Upper lobe of left lung (tissue), 6 donors: ENCODE measurements at regions not wholly inside any gene's neighbourhood (a gene's known extent, or its start where the extent isn't known, plus 50 kb on each side); places are given as distances from the start of the nearest gene placed in this dataset.
A peak's percentile ranks its signal among the peaks of the same experiment; 100 is the strongest.

ENCODE experiments used
- ATAC-seq, 2 donors: fragments of 200-7000 bp; cut with Tn5 transposase; one replicate each; pipeline ENCODE4 v1.9.1; 2022; ENCODE audit warnings: mild to moderate bottlenecking in 2 of 2, moderate library complexity in 2 of 2; ENCODE audit not compliant: low FRiP score in 2 of 2
- DNase-seq, 2 donors: peaks; one replicate each; pipeline ENCODE4 v3.0.0-alpha.2; 2019 to 2020
- H3K27ac ChIP-seq, 4 donors: fragments of 200-600 bp; sonication (generic); one replicate each; pipeline ENCODE4 v1.5.1; 2016 to 2019
- H3K27me3 ChIP-seq, 4 donors: fragments of 200-600 bp; sonication (generic); one replicate each; pipeline ENCODE4 v1.5.1; 2017 to 2019
- H3K36me3 ChIP-seq, 4 donors: fragments of 200-600 bp; sonication (generic); one replicate each; pipeline ENCODE4 v1.5.1; 2016 to 2019
- H3K4me1 ChIP-seq, 4 donors: fragments of 200-600 bp; sonication (generic); one replicate each; pipeline ENCODE4 v1.5.1; 2018 to 2019
- H3K4me3 ChIP-seq, 4 donors: fragments of 200-600 bp; sonication (generic); one replicate each; pipeline ENCODE4 v1.5.1; 2017 to 2019; ENCODE audit warnings: mild to moderate bottlenecking in 2 of 4, moderate library complexity in 1 of 4
- H3K9me3 ChIP-seq, 4 donors: fragments of 200-600 bp; sonication (generic); one replicate each; pipeline ENCODE4 v1.5.1; 2018 to 2019
- EP300 ChIP-seq, 4 donors: sonication (generic); formaldehyde crosslinking; IDR thresholded peaks; one replicate each; pipeline ENCODE4 v1.5.1; 2017; ENCODE audit warnings: antibody characterized with exemption in 4 of 4, control low read depth in 2 of 4
- POLR2A ChIP-seq, 4 donors: fragments of 450-650 bp; IDR thresholded peaks; one replicate each; pipeline ENCODE4 v1.5.1; 2016 to 2017; ENCODE audit warnings: antibody characterized with exemption in 4 of 4, mild to moderate bottlenecking in 2 of 4
- POLR2AphosphoS5 ChIP-seq, 2 donors: sonication (generic); formaldehyde crosslinking; IDR thresholded peaks; one replicate each; pipeline ENCODE4 v1.5.1; 2017; ENCODE audit warnings: antibody characterized with exemption in 2 of 2
- WGBS, 2 donors: methylation state at CpG; one replicate each; pipeline ENCODE4 v1.1.5; 2017 to 2018; 5-methylcytosine and 5-hydroxymethylcytosine counted together
- TF ChIP-seq, protein P1 (sequence below), 6 experiments: fragments of 450-650 bp in 4 of 6; fragments of 200-600 bp in 2 of 6; sonication (generic) in 2 of 6; IDR thresholded peaks; one replicate each; pipeline ENCODE4 v1.5.1; 2016 to 2019; ENCODE audit warnings: antibody characterized with exemption in 6 of 6
- donor health status: DM: no; HTN: no; CAD: no; lungs with moderate emphysema.
- donor health status: DM: no; HTN: yes; CAD: no; lungs with severe emphysema.

DNA sequence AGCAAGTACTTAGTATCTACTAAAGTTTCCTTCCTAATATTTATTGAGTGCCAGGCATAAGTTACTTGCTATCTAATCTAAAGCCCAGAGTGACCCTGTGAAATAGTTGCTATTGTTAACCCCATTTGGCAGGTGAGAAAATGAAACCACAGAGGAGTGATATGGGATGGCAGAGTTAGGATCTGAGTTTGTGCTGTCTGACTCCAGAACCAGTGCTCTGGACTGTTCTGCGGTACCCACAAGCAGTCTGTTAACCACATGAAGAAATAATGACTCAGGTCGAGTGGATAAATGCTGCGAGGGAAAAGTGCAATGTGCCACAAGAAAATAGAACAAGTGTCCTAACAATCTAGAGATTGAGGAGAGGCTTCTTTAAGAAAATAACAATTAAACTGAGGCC lies 60.7 kb upstream of the GZMB start:
- H3K9me3 ChIP-seq, result no peaks in the 10 kb centered on the region
- TF ChIP-seq, protein P1, sequence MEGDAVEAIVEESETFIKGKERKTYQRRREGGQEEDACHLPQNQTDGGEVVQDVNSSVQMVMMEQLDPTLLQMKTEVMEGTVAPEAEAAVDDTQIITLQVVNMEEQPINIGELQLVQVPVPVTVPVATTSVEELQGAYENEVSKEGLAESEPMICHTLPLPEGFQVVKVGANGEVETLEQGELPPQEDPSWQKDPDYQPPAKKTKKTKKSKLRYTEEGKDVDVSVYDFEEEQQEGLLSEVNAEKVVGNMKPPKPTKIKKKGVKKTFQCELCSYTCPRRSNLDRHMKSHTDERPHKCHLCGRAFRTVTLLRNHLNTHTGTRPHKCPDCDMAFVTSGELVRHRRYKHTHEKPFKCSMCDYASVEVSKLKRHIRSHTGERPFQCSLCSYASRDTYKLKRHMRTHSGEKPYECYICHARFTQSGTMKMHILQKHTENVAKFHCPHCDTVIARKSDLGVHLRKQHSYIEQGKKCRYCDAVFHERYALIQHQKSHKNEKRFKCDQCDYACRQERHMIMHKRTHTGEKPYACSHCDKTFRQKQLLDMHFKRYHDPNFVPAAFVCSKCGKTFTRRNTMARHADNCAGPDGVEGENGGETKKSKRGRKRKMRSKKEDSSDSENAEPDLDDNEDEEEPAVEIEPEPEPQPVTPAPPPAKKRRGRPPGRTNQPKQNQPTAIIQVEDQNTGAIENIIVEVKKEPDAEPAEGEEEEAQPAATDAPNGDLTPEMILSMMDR (IDR thresholded peaks at IDR 0.05), result no peak
- TF ChIP-seq POLR2A (IDR thresholded peaks at IDR 0.05), result no peak
- no peak for TF ChIP-seq EP300 (IDR thresholded peaks at IDR 0.05)
- no peak for TF ChIP-seq POLR2AphosphoS5 (IDR thresholded peaks at IDR 0.05)
- ATAC-seq, result no peak
- peak overlapping the region in 1 of 4 donors; percentile 1 for H3K27ac ChIP-seq
- H3K4me3 ChIP-seq, result no peak overlapping the region
- no peaks in the 10 kb centered on the region for H3K27me3 ChIP-seq
- 68 to 85% methylated on average over 3 of the region's 3 CpGs for WGBS, 2 donors
- H3K36me3 ChIP-seq, result no peaks in the 10 kb centered on the region
- DNase-seq, result no peak
- H3K4me1 ChIP-seq, result peaks cover 0 to 3% (median 0%) of the 10 kb centered on the region in 4 donors

DNA sequence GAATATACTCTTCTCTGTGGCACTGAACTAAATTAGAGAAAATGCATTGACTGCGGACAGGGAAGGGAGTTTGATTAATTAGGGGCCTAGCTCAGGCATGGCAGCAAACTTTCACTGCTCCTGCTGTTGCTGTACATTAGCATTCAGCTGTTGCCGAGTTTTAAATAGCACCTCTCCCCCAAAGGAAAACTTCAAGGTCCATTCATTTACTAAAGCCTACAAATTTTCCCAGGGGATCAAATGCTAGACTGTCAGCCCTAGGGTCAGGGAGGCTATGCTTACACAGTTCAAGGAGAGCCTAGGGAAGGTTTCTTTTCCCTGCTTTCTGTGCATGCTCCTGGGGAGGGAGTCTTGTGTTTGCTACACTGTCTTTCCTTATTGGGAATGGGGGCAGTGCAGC lies 60.0 kb upstream of the GZMB start:
- no peak overlapping the region for H3K4me3 ChIP-seq
- H3K9me3 ChIP-seq, result no peaks in the 10 kb centered on the region
- ATAC-seq, result no peak
- DNase-seq, result no peak
- TF ChIP-seq EP300 (IDR thresholded peaks at IDR 0.05), result no peak
- TF ChIP-seq POLR2A (IDR thresholded peaks at IDR 0.05), result no peak
- no peak for TF ChIP-seq POLR2AphosphoS5 (IDR thresholded peaks at IDR 0.05)
- TF ChIP-seq, protein P1 (IDR thresholded peaks at IDR 0.05), result no peak
- WGBS, 2 donors, result 77 to 80% methylated on average over 2 of the region's 2 CpGs
- no peaks in the 10 kb centered on the region for H3K36me3 ChIP-seq
- H3K4me1 ChIP-seq, result peaks cover 0 to 3% (median 0%) of the 10 kb centered on the region in 4 donors
- H3K27ac ChIP-seq, result no peak overlapping the region
- H3K27me3 ChIP-seq, result no peaks in the 10 kb centered on the region

DNA sequence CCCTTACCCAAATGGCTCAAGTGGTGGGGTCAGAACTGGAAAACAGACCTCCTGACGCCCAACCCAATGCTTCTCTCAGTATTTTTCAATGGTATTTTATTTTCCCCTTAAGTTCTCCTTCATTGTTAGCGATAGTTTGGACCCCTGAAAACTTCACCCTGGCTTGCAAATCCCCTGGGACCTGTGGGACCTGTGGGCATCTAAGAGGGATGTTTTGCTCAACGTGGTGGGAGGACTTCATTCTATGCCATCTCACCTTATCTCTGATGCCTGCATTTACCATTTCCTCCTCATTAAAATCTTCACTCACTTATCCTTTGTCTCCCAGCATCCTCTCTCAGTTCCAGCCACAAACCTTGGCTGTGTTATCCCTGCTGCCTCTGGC lies 59.4 kb upstream of the GZMB start:
- ATAC-seq (no peak), DNase-seq (no peak)
- TF ChIP-seq EP300 (IDR thresholded peaks at IDR 0.05) (no peak), POLR2AphosphoS5 (IDR thresholded peaks at IDR 0.05) (no peak), POLR2A (IDR thresholded peaks at IDR 0.05) (no peak)
- TF ChIP-seq, protein P1 (IDR thresholded peaks at IDR 0.05), result no peak
- H3K9me3 ChIP-seq, result no peaks in the 10 kb centered on the region
- peak overlapping the region in 1 of 4 donors; percentile 5 for H3K27ac ChIP-seq
- peaks cover 0 to 3% (median 0%) of the 10 kb centered on the region in 4 donors for H3K4me1 ChIP-seq
- WGBS, 2 donors, result 64 to 82% methylated on average over 3 of the region's 3 CpGs
- no peaks in the 10 kb centered on the region for H3K36me3 ChIP-seq
- no peak overlapping the region for H3K4me3 ChIP-seq
- no peaks in the 10 kb centered on the region for H3K27me3 ChIP-seq

DNA sequence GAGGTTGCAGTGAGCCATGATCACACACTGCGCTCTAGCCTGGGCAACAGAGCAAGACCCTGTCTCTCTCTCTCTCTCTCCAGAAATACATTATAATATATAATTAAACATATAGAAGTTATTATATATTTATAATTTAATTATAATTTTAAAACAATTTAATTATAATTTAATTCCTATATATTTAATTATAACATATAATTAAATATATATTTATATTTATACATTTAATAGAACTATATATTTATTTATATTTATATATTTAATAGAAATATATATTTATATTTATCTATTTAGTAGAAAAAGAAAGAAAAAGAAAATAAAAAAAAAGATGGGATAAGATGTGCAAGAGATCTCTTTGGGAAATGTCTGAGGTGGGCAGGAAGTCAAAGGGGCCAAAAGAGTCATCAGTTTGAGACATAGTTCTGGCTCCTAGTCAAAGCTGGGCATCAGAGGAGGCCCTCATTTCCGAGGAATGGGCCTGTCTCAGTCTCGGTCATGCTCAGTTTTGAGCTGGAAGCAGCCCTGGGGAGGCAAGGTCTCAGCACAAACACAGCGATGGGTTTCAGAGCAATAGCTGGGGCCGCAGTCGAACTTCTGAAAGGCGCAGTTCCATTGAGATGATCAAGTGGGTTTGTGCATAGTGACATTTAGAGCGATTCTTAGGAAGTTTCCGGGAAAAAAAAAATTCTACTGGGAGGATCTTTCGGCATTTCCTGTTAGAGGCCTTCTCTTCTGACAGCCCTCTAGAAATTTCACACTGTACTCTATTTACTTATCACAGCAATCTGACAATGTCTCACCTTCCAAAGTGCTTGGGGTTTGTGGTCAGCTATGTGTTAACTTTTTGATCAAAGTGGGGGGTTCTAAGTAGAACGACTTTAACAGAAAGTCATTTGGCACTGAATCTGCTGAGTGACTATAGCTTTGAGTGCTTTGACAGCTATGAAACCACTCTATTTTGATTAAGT lies 58.7 kb upstream of the GZMB start:
- TF ChIP-seq, protein P1 (IDR thresholded peaks at IDR 0.05), result no peak
- TF ChIP-seq POLR2A (IDR thresholded peaks at IDR 0.05) (no peak), POLR2AphosphoS5 (IDR thresholded peaks at IDR 0.05) (no peak), EP300 (IDR thresholded peaks at IDR 0.05) (no peak)
- no peak for ATAC-seq

More for the DNA sequence above, 58.7 kb upstream of the GZMB start:
- 71 to 75% methylated on average over 11 of the region's 11 CpGs for WGBS, 2 donors
- Histone ChIP-seq H3K27ac (no peak overlapping the region), H3K9me3 (no peaks in the 10 kb centered on the region), H3K27me3 (no peaks in the 10 kb centered on the region), H3K36me3 (no peaks in the 10 kb centered on the region), H3K4me1 (peaks cover 0 to 3% (median 0%) of the 10 kb centered on the region in 4 donors), H3K4me3 (no peak overlapping the region)
- no peak for DNase-seq
